PC-9 (cell line): ENCODE measurements at regions not wholly inside any gene's neighbourhood (a gene's known extent, or its start where the extent isn't known, plus 50 kb on each side); places are given as distances from the start of the nearest gene placed in this dataset.
A peak's percentile ranks its signal among the peaks of the same experiment; 100 is the strongest.

Source experiments
- BruUV-seq: library from RNA; stranded (reverse); fragments of 400-500 nt; replicated peaks from 2 replicates; lab custom pipeline; 2021; lab: Mats Ljungman, UMichigan
- CTCF ChIA-PET: fragments of 300-600 bp; sonication (Branson Sonifier 250); formaldehyde crosslinking; loops from one replicate; lab custom pipeline; 2022; ENCODE audit warnings: antibody characterized with exemption; lab: Charles Lee
- POLR2A ChIA-PET: fragments of 300-600 bp; sonication (Branson Sonifier 250); formaldehyde crosslinking; loops from one replicate; lab custom pipeline; 2022; ENCODE audit warnings: antibody characterized with exemption; ENCODE audit not compliant: unreplicated experiment; lab: Charles Lee
- DNase-seq, 2 experiments: peaks; one replicate each; pipeline versions ENCODE4 v3.0.0 to v3.0.0-alpha.2; 2015 to 2022; ENCODE audit warnings: mixed read lengths in 1 of 2
- H2AFZ ChIP-seq: fragments of 200-600 bp; sonication (generic); 2 replicates; pipeline ENCODE4 v1.8.1; 2017; ENCODE audit warnings: antibody characterized with exemption
- H3F3A ChIP-seq: fragments of 200-600 bp; sonication (generic); 2 replicates; pipeline ENCODE4 v1.8.1; 2017; ENCODE audit warnings: antibody characterized with exemption, mild to moderate bottlenecking, low read depth; ENCODE audit not compliant: insufficient read depth
- H3K27ac ChIP-seq: fragments of 200-600 bp; sonication (generic); 2 replicates; pipeline ENCODE4 v1.6.1; 2016; ENCODE audit warnings: mixed run types
- H3K27me3 ChIP-seq: fragments of 200-600 bp; sonication (generic); 2 replicates; pipeline ENCODE4 v1.6.1; 2016; ENCODE audit warnings: low read depth, mixed run types; ENCODE audit not compliant: insufficient read depth
- H3K36me3 ChIP-seq: fragments of 200-600 bp; sonication (generic); 2 replicates; pipeline ENCODE4 v1.6.1; 2016; ENCODE audit warnings: low read depth, mixed run types
- H3K4me1 ChIP-seq: fragments of 200-600 bp; sonication (generic); replicated peaks from 2 replicates; pipeline ENCODE4 v1.6.1; 2016; ENCODE audit warnings: mixed run types; ENCODE audit not compliant: insufficient read depth
- H3K4me2 ChIP-seq: fragments of 200-600 bp; sonication (generic); 2 replicates; pipeline ENCODE4 v1.6.1; 2017; ENCODE audit warnings: mixed run types
- H3K4me3 ChIP-seq: fragments of 200-600 bp; sonication (generic); 2 replicates; pipeline ENCODE4 v1.6.1; 2016; ENCODE audit warnings: mixed run types
- H3K79me2 ChIP-seq: fragments of 200-600 bp; sonication (generic); 2 replicates; pipeline ENCODE4 v1.6.1; 2017; ENCODE audit warnings: low read depth, mixed run types
- H3K9me2 ChIP-seq: fragments of 200-600 bp; sonication (generic); 2 replicates; pipeline ENCODE4 v1.8.1; 2017; ENCODE audit warnings: mild to moderate bottlenecking; ENCODE audit not compliant: insufficient read depth
- H3K9me3 ChIP-seq: fragments of 200-600 bp; sonication (generic); 2 replicates; pipeline ENCODE4 v1.8.1; 2016; ENCODE audit warnings: low read depth; ENCODE audit not compliant: insufficient read depth
- H4K20me1 ChIP-seq: fragments of 200-600 bp; sonication (generic); 2 replicates; pipeline ENCODE4 v1.8.1; 2017; ENCODE audit not compliant: insufficient read depth
- EZH2 ChIP-seq: fragments of 200-600 bp; sonication (generic); IDR thresholded peaks from 2 replicates; pipeline ENCODE4 v1.8.0; 2017; ENCODE audit warnings: antibody characterized with exemption, low read depth
- intact Hi-C: fragments of 100-400 bp; cut with micrococcal nuclease; formaldehyde crosslinking; loops from one replicate; pipeline ENCODE4 v1.10.0; 2022; ENCODE audit not compliant: unreplicated experiment
- TF ChIP-seq, protein P1 (sequence below): fragments of 200-600 bp; sonication (generic); conservative IDR thresholded peaks from 2 replicates; pipeline ENCODE4 v1.6.1; 2017; ENCODE audit warnings: mixed run types, antibody characterized with exemption, mild to moderate bottlenecking, moderate library complexity

DNA sequence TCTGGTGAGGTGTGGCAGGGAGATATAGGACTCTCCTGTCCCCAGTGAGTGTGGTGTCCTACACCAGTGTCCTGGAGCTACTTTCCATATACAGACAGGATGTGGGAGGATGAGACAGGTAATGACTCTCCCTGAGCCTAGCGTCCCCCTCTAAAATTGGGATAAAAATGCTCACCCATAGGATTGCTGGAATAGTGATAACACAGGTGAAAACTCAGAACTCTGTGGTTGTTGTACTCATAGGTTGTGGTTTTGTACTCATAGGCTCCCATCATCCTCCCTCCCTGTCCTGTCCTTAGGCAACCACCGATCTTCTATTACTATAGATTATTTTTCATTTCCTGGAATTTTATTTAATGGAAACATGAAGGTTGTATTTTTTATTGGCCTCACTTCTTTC lies 60.7 kb upstream of the NXF3 start:
- peaks cover 5% of the 10 kb centered on the region; the same call in 1 of the 2 replicates for H3K4me1 ChIP-seq
- no peaks in the 10 kb centered on the region for H3K79me2 ChIP-seq
- no peaks in the 10 kb centered on the region for H3K27me3 ChIP-seq
- H3K4me3 ChIP-seq, result no peak overlapping the region
- H3K4me2 ChIP-seq, result no peak overlapping the region
- ChIA-PET POLR2A (no interaction called here), CTCF (no interaction called here)
- no peaks in the 10 kb centered on the region for H4K20me1 ChIP-seq
- no peaks in the 10 kb centered on the region for H3K9me3 ChIP-seq
- no peaks in the 10 kb centered on the region for H3F3A ChIP-seq
- no peak overlapping the region for H2AFZ ChIP-seq
- H3K9me2 ChIP-seq, result no peaks in the 10 kb centered on the region
- no TSS peak for BruUV-seq
- no peak for DNase-seq
- no peak overlapping the region for H3K27ac ChIP-seq
- intact Hi-C loops, result no loop called here
- H3K36me3 ChIP-seq, result no peaks in the 10 kb centered on the region
- TF ChIP-seq, protein P1, sequence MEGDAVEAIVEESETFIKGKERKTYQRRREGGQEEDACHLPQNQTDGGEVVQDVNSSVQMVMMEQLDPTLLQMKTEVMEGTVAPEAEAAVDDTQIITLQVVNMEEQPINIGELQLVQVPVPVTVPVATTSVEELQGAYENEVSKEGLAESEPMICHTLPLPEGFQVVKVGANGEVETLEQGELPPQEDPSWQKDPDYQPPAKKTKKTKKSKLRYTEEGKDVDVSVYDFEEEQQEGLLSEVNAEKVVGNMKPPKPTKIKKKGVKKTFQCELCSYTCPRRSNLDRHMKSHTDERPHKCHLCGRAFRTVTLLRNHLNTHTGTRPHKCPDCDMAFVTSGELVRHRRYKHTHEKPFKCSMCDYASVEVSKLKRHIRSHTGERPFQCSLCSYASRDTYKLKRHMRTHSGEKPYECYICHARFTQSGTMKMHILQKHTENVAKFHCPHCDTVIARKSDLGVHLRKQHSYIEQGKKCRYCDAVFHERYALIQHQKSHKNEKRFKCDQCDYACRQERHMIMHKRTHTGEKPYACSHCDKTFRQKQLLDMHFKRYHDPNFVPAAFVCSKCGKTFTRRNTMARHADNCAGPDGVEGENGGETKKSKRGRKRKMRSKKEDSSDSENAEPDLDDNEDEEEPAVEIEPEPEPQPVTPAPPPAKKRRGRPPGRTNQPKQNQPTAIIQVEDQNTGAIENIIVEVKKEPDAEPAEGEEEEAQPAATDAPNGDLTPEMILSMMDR, result no peak
- no peak for TF ChIP-seq EZH2

DNA sequence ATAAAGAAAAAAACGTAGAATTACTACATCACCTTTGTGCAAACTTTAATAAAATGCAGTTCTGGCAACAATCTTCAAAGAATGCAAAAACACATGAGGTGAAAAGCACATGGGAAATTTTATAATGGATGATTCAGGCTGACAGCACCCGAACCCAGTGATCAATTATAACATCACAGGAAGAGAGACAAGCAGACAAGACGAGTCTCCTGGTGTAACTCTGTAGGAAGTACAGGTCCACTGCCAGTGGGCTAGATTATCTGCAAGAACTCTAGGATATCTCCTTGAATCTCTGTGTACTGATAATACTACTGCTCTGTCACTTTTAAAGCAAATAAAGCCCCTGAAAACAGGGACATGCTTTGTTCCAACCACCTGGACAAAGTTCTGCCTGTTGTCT lies 58.9 kb upstream of the NXF3 start:
- Histone ChIP-seq H3K79me2 (no peaks in the 10 kb centered on the region), H3K36me3 (no peaks in the 10 kb centered on the region), H3K27me3 (no peaks in the 10 kb centered on the region), H3K9me3 (no peaks in the 10 kb centered on the region), H3K4me1 (peaks cover 5% of the 10 kb centered on the region; the same call in 1 of the 2 replicates), H3K4me2 (peak overlapping the region; percentile 27; the same call in 1 of the 2 replicates), H2AFZ (no peak overlapping the region), H3K9me2 (no peaks in the 10 kb centered on the region), H3F3A (no peaks in the 10 kb centered on the region), H3K4me3 (no peak overlapping the region), H3K27ac (no peak overlapping the region), H4K20me1 (no peaks in the 10 kb centered on the region)
- CTCF ChIA-PET, result no interaction called here
- TF ChIP-seq, protein P1, result no peak
- TF ChIP-seq EZH2, result no peak
- intact Hi-C loops, result no loop called here
- BruUV-seq, result no TSS peak
- POLR2A ChIA-PET, result no interaction called here
- DNase-seq, result no peak

DNA sequence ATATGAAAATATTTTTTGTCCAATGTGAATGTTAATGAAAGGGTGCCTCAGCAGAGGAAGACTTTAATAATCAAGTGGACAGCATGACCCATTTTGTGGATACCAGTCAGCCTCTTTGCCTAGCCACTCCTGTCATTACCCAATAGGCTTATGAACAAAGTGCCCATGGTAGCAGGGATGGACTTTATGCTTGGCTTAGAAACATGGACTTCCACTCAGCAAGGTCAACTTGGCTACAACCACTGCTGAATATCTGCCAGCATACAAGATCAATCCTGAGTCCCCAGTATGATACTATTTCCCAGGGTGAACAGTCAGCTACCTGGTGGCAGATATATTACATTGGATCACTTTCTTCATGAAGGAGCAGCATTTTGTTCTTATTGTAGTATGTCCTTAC lies 56.7 kb upstream of the NXF3 start:
- intact Hi-C loops, result no loop called here
- CTCF ChIA-PET, result no interaction called here
- Histone ChIP-seq H2AFZ (no peak overlapping the region), H3K4me3 (no peak overlapping the region), H3K9me3 (no peaks in the 10 kb centered on the region), H3K4me1 (peaks cover 5% of the 10 kb centered on the region; the same call in 1 of the 2 replicates), H3K4me2 (no peak overlapping the region), H3K36me3 (no peaks in the 10 kb centered on the region), H4K20me1 (no peaks in the 10 kb centered on the region), H3K27ac (no peak overlapping the region), H3F3A (no peaks in the 10 kb centered on the region), H3K79me2 (no peaks in the 10 kb centered on the region), H3K9me2 (no peaks in the 10 kb centered on the region), H3K27me3 (no peaks in the 10 kb centered on the region)
- POLR2A ChIA-PET, result no interaction called here
- no peak for DNase-seq
- TF ChIP-seq EZH2, result no peak
- TF ChIP-seq, protein P1, result no peak
- BruUV-seq, result no TSS peak
